Esophagus (tissue), 2 donors: ENCODE measurements at regions not wholly inside any gene's neighbourhood (a gene's known extent, or its start where the extent isn't known, plus 50 kb on each side); places are given as distances from the start of the nearest gene placed in this dataset.

Experiments used
- H3K27ac ChIP-seq, 2 donors: one replicate each; pipeline ENCODE4 v1.5.1; 2013; ENCODE audit warnings: low read depth in 2 of 2, mild to moderate bottlenecking in 2 of 2, inconsistent platforms in 1 of 2, low read length in 1 of 2, moderate library complexity in 1 of 2
- H3K27me3 ChIP-seq, 2 donors: one replicate each; pipeline ENCODE4 v1.6.1; 2013; ENCODE audit warnings: low read length in 2 of 2, control low read depth in 1 of 2, mild to moderate bottlenecking in 1 of 2; ENCODE audit not compliant: insufficient read depth in 2 of 2, control insufficient read depth in 1 of 2
- H3K36me3 ChIP-seq, 2 donors: one replicate each; pipeline ENCODE4 v1.6.1; 2013; ENCODE audit warnings: low read length in 1 of 2; ENCODE audit not compliant: control insufficient read depth in 2 of 2, insufficient read depth in 2 of 2
- H3K4me1 ChIP-seq, 2 donors: one replicate each; pipeline ENCODE4 v1.6.1; 2013; ENCODE audit warnings: low read length in 1 of 2; ENCODE audit not compliant: control insufficient read depth in 2 of 2, insufficient read depth in 2 of 2
- H3K4me3 ChIP-seq, 2 donors: one replicate each; pipeline ENCODE4 v1.5.1; 2013; ENCODE audit warnings: low read length in 2 of 2, mild to moderate bottlenecking in 2 of 2, low read depth in 1 of 2, moderate library complexity in 1 of 2
- H3K9me3 ChIP-seq, 2 donors: one replicate each; pipeline ENCODE4 v1.6.1; 2013; ENCODE audit warnings: mild to moderate bottlenecking in 2 of 2, low read depth in 1 of 2, low read length in 1 of 2, moderate library complexity in 1 of 2; ENCODE audit not compliant: control insufficient read depth in 2 of 2, insufficient read depth in 1 of 2
- WGBS, 2 donors: extraction: QIAGEN DNeasy Blood & Tissue Kit; methylation state at CpG; one replicate each; pipeline ENCODE4 v1.1.7; 2013; 5-methylcytosine and 5-hydroxymethylcytosine counted together
- donor health status: healthy with polysubstance abuse.
- donor health status: Bipolar disorder and iron deficiency.

DNA sequence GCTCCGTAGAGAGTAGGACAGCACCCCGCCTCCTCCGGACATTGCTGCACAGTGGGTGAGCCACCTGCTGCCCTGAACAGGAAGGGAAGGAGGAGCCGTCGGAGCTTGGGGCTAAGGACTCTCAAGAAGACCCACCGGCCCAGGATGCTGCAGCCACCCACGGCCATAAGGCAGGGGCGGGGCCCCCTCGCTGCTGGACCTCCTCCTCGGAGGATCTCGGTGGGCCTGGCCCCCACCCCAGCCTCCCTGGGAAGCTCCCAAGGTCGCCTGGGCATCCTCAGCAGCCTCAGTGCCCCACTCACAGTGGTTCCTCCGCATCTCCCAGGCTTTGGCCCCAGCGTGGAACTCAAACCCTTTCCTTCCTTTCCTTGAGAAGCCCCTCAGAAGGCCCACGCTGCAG is 68.6 kb upstream of the DIO3 start:
- no peak overlapping the region for H3K4me3 ChIP-seq

DNA sequence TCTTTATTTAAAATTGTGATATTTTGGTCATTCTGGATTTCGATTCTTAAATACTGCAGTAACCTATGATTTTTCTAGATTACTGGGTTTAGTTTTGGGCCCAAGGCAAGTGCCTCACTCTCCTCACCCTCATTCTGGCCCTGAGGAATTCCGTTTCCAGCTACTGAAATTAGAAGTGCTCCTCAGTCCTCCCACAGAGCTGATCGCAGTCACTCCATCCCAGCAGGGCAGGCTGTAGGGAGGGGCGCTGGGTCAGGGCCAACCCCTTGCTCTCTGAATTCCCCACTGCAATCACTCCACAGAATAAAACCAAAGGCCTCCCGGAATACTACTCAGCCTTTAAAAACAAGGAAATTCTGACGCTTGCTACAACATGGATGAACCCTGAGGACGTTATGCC is 66.5 kb upstream of the DIO3 start:
- Histone ChIP-seq H3K36me3 (no peaks in the 10 kb centered on the region), H3K4me1 (peaks cover 0 to 2% of the 10 kb centered on the region in 2 donors), H3K27ac (no peak overlapping the region), H3K9me3 (peaks cover 0 to 2% of the 10 kb centered on the region in 2 donors), H3K27me3 (no peaks in the 10 kb centered on the region), H3K4me3 (no peak overlapping the region)
- 61 to 71% methylated on average over 7 of the region's 7 CpGs for WGBS, 2 donors

More for the DNA sequence above, 68.6 kb upstream of the DIO3 start:
- 75 to 76% methylated on average over 13 to 15 of the region's 15 CpGs for WGBS, 2 donors
- Histone ChIP-seq H3K9me3 (no peaks in the 10 kb centered on the region), H3K36me3 (no peaks in the 10 kb centered on the region), H3K27ac (no peak overlapping the region), H3K27me3 (no peaks in the 10 kb centered on the region), H3K4me1 (no peaks in the 10 kb centered on the region)

DNA sequence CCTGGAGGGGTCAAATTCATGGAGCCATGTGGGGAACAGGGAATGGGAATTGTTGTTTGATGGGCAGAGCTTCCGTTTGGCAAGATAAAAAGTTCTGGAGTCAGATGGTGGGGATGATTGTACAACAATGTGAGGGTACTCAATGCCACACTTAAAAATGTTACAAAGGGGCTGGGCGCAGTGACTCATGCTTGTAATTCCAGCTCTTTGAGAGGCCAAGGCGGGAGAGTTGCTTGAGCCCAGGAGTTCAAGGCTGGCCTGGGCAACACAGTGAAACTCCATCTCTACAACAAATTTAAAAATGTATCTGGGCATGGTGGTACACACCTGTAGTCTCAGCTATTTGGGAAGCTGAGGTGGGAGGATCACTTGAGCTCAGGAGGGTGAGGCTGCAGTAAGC is 66.0 kb upstream of the DIO3 start:
- no peaks in the 10 kb centered on the region for H3K27me3 ChIP-seq
- H3K4me1 ChIP-seq = peaks cover 0 to 2% of the 10 kb centered on the region in 2 donors
- peaks cover 0 to 2% of the 10 kb centered on the region in 2 donors for H3K9me3 ChIP-seq
- no peaks in the 10 kb centered on the region for H3K36me3 ChIP-seq
- 85 to 91% methylated on average over 3 of the region's 3 CpGs for WGBS, 2 donors
- H3K4me3 ChIP-seq = no peak overlapping the region
- H3K27ac ChIP-seq = no peak overlapping the region

DNA sequence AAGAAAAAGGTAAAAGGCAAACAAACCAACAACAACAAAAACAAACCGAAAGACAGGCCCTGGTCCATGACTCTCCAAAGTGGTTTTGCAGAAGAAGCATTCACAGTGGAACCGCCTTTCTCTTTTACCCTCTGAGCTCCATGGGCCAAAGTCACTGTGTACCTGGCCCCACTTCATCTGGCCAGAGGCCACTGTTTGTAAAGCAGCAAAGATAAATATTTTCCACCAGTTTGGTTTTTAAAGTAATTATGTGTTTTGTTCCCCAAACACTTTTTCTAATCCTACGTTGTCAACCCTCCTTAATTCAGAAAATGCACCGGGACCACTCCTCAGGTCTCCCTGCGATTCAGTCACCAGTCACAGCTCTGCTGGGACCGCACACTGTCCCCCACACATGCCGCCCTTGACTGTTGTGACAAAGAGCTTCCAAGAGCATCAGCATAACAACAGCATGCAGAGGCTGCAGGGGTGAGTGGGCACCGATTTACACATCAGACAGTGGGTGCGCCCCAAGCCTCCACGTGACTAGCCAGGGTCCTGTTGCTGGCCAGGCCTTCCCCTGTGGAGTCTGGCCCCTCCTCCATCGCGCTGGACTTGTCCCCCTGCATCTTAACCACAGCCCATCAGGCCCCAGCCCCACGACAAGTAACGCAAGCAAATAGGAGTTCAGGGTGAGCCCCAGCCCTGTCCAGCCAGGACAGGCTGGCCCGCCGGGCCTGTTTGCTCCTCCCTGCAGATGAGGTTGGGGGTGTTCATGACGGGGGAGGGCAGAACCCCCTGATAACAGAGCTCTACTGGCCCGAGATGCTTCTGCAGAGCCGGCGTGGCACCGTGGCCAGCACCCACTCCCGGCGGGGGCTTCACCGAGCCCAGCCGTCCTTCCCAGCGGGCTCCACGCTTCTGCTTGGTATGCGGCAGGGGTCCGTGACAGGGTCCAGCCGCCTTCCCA is 65.2 kb upstream of the DIO3 start:
- Histone ChIP-seq H3K4me3 (peak overlapping the region in 1 of 2 donors; percentile 2), H3K27ac (no peak overlapping the region), H3K4me1 (peaks cover 0 to 2% of the 10 kb centered on the region in 2 donors), H3K27me3 (no peaks in the 10 kb centered on the region), H3K36me3 (no peaks in the 10 kb centered on the region), H3K9me3 (peaks cover 0 to 2% of the 10 kb centered on the region in 2 donors)
- WGBS, 2 donors = 52 to 53% methylated on average over 30 of the region's 30 CpGs

DNA sequence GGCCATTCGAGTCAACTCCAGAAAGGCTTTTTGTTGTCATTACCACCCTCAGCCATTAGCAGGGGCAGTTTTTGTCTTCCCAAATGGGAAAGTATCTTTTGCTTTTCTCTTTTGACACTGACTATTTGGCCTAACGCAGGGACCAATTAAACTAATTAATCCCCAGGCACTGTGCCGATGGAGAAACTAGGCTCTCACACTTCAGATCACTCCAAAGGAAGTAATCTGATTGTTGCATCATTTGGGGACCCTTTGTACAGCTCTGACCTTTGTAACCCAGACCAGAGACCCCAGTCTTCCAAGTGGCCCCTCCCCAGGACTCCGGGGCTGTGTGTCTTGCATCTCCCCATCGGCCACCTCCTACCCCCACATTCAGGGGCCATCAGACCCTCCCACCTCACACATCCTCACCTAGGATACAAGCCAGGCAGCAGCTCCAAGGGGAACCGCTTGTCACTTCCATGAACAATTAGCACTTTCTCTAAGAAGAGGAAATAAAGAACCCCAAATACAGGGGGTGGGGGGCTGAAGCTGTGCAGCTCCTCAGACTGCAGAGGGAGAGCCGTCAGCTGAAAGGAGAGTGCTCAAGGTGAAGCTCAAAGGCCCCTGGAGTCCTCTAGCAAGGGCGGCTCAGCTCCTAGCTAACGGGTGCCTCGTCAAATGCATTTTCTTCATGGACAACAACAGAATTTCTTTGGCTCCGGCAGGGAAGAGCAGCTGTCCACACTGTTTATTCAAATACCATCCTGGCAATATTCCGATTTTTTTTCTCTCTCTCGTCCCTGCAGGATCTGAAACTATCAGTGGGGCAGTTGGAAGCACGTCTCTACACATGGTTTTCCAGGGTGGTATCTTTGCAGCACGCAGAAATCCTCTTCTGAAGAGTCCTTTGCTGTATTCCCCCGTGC is 64.3 kb upstream of the DIO3 start:
- peaks cover 0 to 2% of the 10 kb centered on the region in 2 donors for H3K9me3 ChIP-seq
- H3K4me1 ChIP-seq = peaks cover 0 to 2% of the 10 kb centered on the region in 2 donors
- H3K27ac ChIP-seq = no peak overlapping the region
- WGBS, 2 donors = 40 to 48% methylated on average over 16 of the region's 16 CpGs
- H3K36me3 ChIP-seq = no peaks in the 10 kb centered on the region
- H3K4me3 ChIP-seq = no peak overlapping the region
- no peaks in the 10 kb centered on the region for H3K27me3 ChIP-seq

DNA sequence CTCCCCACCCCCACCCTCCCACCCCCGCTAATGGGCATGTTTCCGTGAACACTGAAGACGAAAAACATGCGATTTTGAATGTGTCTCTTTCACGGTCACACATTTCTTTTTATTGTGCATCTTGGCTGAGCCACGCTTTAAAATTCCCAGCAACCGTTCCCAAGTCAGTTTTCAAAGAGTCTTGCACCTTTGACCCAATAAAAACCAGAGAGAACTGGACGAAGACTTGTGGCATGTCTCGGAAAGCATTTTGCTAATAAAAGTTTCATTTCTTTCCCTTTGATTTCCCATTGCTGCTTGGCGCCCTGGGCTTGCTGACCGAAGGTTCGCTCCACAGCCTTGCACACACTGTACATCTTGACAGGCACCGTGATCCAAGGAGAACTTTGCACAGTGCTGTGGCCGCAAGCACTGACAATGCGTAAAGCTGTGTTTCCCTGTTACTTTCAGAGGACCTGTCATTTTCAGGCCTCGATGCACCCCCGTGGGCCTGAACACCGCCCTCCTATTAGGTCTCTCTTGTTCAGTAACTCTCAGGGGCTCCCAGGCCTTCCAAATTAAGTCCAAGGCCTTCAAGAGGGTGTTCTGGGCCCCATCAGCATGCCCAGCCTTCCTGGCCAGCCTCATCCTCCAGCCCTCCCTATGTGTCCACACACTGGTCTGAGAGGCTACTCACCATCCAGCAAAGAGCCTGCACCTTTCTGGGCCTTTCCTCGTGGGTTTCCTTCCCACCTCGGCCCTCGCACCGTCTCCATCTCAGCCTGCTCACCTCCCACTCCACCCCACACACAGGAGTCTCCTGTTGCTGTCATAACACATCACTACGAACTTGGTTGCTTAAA is 63.4 kb upstream of the DIO3 start:
- H3K36me3 ChIP-seq = no peaks in the 10 kb centered on the region
- 78 to 85% methylated on average over 23 of the region's 23 CpGs for WGBS, 2 donors
- H3K27me3 ChIP-seq = no peaks in the 10 kb centered on the region
- H3K4me1 ChIP-seq = peaks cover 0 to 2% of the 10 kb centered on the region in 2 donors
- H3K27ac ChIP-seq = no peak overlapping the region
- no peak overlapping the region for H3K4me3 ChIP-seq
- H3K9me3 ChIP-seq = peaks cover 0 to 5% of the 10 kb centered on the region in 2 donors

DNA sequence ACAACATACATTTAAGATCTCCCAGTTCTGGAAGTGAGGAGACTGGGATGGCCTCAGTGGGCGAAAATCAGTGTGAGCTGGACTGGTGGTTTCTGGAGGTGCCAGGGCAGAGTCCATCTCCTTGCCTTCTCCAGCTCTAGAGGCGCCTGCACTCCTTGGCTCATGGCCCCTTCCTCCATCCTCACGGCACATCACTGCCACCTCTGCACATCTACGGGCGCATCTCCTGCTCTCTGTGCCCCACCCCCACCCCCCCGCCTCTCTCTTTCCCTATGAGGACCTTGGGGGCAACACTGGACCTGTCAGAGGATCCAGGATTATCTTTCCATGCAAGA is 62.8 kb upstream of the DIO3 start:
- Histone ChIP-seq H3K4me1 (peaks cover 0 to 2% of the 10 kb centered on the region in 2 donors), H3K27me3 (no peaks in the 10 kb centered on the region), H3K27ac (no peak overlapping the region), H3K4me3 (no peak overlapping the region), H3K9me3 (peaks cover 2 to 10% of the 10 kb centered on the region in 2 donors), H3K36me3 (no peaks in the 10 kb centered on the region)
- 88 to 92% methylated on average over 6 of the region's 6 CpGs for WGBS, 2 donors

DNA sequence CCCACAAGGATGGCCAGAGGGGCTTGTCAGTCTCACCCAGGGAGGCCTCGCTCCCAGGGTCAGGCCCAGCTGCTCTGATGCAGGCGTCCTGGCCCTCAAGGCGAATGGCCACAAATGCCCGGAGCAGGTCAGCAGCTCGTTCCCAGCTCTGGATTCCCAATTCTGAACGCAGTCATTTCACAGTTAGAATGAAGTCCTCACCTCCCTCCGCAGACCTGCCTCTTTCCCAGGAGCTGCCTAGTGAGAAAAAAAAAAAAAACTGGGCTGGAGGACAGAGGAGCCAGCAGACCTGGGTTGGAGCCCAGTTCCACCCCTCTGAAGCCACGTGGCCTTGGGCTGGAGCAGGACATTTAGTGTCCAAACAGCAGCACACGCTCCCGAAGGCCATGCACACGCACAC is 62.2 kb upstream of the DIO3 start:
- H3K27ac ChIP-seq = no peak overlapping the region
- 78 to 80% methylated on average over 11 of the region's 11 CpGs for WGBS, 2 donors

DNA sequence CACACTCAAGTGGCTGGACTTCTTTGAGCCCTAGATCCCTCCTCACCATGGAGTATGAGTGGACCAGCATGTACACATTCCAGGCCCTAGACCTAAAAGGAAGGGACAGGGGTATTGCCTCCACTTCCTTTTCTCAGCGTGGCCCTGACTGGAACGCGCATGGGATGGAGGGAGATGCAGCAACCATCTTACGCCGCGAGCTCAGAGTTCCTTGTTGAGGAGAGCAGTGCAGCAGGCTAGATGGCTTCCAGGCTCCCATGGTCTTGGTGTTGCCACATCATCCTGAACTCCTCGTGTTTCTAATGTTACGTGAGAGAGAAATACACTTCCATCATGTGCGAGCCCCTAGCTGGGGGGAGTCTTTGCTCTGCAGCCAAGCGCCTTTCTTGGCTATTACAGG is 61.8 kb upstream of the DIO3 start:
- Histone ChIP-seq H3K4me1 (peaks cover 0 to 2% of the 10 kb centered on the region in 2 donors), H3K9me3 (peaks cover 2 to 17% of the 10 kb centered on the region in 2 donors), H3K4me3 (no peak overlapping the region), H3K27me3 (no peaks in the 10 kb centered on the region), H3K36me3 (no peaks in the 10 kb centered on the region), H3K27ac (no peak overlapping the region)
- WGBS, 2 donors = 94 to 98% methylated on average over 10 of the region's 10 CpGs

More for the DNA sequence above, 62.2 kb upstream of the DIO3 start:
- Histone ChIP-seq H3K4me1 (peaks cover 0 to 2% of the 10 kb centered on the region in 2 donors), H3K9me3 (peaks cover 2 to 16% of the 10 kb centered on the region in 2 donors), H3K27me3 (no peaks in the 10 kb centered on the region), H3K36me3 (no peaks in the 10 kb centered on the region), H3K4me3 (no peak overlapping the region)
